ENCODE measurements at regions not wholly inside any gene's neighbourhood (a gene's known extent, or its start where the extent isn't known, plus 50 kb on each side); places are given as distances from the start of the nearest gene placed in this dataset.

- Histone ChIP-seq H3K36me3 (ENCODE audit: control insufficient read depth, insufficient read depth, low read length) (no peaks in the 10 kb centered on the region), H3K9me3 (no peaks in the 10 kb centered on the region), H3K4me1 (peaks cover 6% of the 10 kb centered on the region), H3K27me3 (replicated peaks; ENCODE audit: control insufficient read depth, insufficient read depth, low read length) (no peaks in the 10 kb centered on the region), H3K4me3 (ENCODE audit: low read depth, low read length) (no peak overlapping the region)
- intact Hi-C loops (cut with micrococcal nuclease; ENCODE audit: unreplicated experiment), result no loop called here
- Mint-ChIP-seq H3K9me3 (ENCODE audit: unreplicated experiment) (no peaks in the 10 kb centered on the region), H3K4me3 (ENCODE audit: unreplicated experiment) (no peak overlapping the region), H3K4me1 (ENCODE audit: low read depth, unreplicated experiment) (peaks cover 16% of the 10 kb centered on the region), H3K27me3 (ENCODE audit: insufficient read depth, unreplicated experiment) (no peaks in the 10 kb centered on the region), H3K27ac (ENCODE audit: unreplicated experiment) (no peak overlapping the region), H3K36me3 (ENCODE audit: insufficient read depth, unreplicated experiment) (peaks cover 4% of the 10 kb centered on the region)
- CTCF ChIA-PET, result interaction anchor here (0.6 to 1.0 kb wide), 7 partner anchors 17 to 554 kb away, joined by 3 to 6 read pairs (median 3); no protein-coding TSS in a partner anchor
- no peak for TF ChIP-seq CTCF (IDR thresholded peaks at IDR 0.05; ENCODE audit: insufficient read depth in 1 of 2, low read depth in 1 of 2, low read length in 1 of 2, severe bottlenecking in 1 of 2, unreplicated experiment in 1 of 2)
- no peak for DNase-seq
- POLR2A ChIA-PET, result no interaction called here
- no TSS peak for BruUV-seq (replicated peaks)
These were observed 361.6 kb downstream of the THBS2 start for GRCh38 chr6:168892031-168892430.

GRCh38 chr6:168890981-168891365 lies 362.7 kb downstream of the THBS2 start:
- Mint-ChIP-seq H3K36me3 (ENCODE audit: insufficient read depth, unreplicated experiment) (peaks cover 4% of the 10 kb centered on the region), H3K27ac (ENCODE audit: unreplicated experiment) (no peak overlapping the region), H3K4me3 (ENCODE audit: unreplicated experiment) (no peak overlapping the region), H3K27me3 (ENCODE audit: insufficient read depth, unreplicated experiment) (no peaks in the 10 kb centered on the region), H3K9me3 (ENCODE audit: unreplicated experiment) (no peaks in the 10 kb centered on the region), H3K4me1 (ENCODE audit: low read depth, unreplicated experiment) (peaks cover 11% of the 10 kb centered on the region)
- BruUV-seq (replicated peaks), result no TSS peak
- TF ChIP-seq CTCF (IDR thresholded peaks at IDR 0.05; ENCODE audit: insufficient read depth in 1 of 2, low read depth in 1 of 2, low read length in 1 of 2, severe bottlenecking in 1 of 2, unreplicated experiment in 1 of 2), result no peak
- DNase-seq, result no peak
- no peaks in the 10 kb centered on the region for H3K27me3 ChIP-seq (replicated peaks; ENCODE audit: control insufficient read depth, insufficient read depth, low read length)
- H3K4me3 ChIP-seq (ENCODE audit: low read depth, low read length), result no peak overlapping the region
- H3K36me3 ChIP-seq (ENCODE audit: control insufficient read depth, insufficient read depth, low read length), result no peaks in the 10 kb centered on the region
- CTCF ChIA-PET, result interaction anchor here (0.6 to 0.7 kb wide), 2 partner anchors 74 to 99 kb away, joined by 3 to 7 read pairs; no protein-coding TSS in a partner anchor
- intact Hi-C loops (cut with micrococcal nuclease; ENCODE audit: unreplicated experiment), result no loop called here
- POLR2A ChIA-PET, result no interaction called here
- H3K9me3 ChIP-seq, result no peaks in the 10 kb centered on the region
- peaks cover 6% of the 10 kb centered on the region for H3K4me1 ChIP-seq

GRCh38 chr6:168890306-168890980 lies 363.2 kb downstream of the THBS2 start:
- Mint-ChIP-seq H3K4me3 (ENCODE audit: unreplicated experiment) (no peak overlapping the region), H3K4me1 (ENCODE audit: low read depth, unreplicated experiment) (peaks cover 5% of the 10 kb centered on the region), H3K36me3 (ENCODE audit: insufficient read depth, unreplicated experiment) (peaks cover 4% of the 10 kb centered on the region), H3K27me3 (ENCODE audit: insufficient read depth, unreplicated experiment) (no peaks in the 10 kb centered on the region), H3K27ac (ENCODE audit: unreplicated experiment) (no peak overlapping the region), H3K9me3 (ENCODE audit: unreplicated experiment) (no peaks in the 10 kb centered on the region)
- no peak for DNase-seq
- H3K36me3 ChIP-seq (ENCODE audit: control insufficient read depth, insufficient read depth, low read length), result no peaks in the 10 kb centered on the region
- TF ChIP-seq CTCF (IDR thresholded peaks at IDR 0.05; ENCODE audit: insufficient read depth in 1 of 2, low read depth in 1 of 2, low read length in 1 of 2, severe bottlenecking in 1 of 2, unreplicated experiment in 1 of 2), result no peak
- H3K4me3 ChIP-seq (ENCODE audit: low read depth, low read length), result no peak overlapping the region
- BruUV-seq (replicated peaks), result no TSS peak
- no peaks in the 10 kb centered on the region for H3K27me3 ChIP-seq (replicated peaks; ENCODE audit: control insufficient read depth, insufficient read depth, low read length)
- ChIA-PET POLR2A (no interaction called here), CTCF (no interaction called here)
- H3K4me1 ChIP-seq, result peaks cover 3% of the 10 kb centered on the region
- intact Hi-C loops (cut with micrococcal nuclease; ENCODE audit: unreplicated experiment), result no loop called here
- H3K9me3 ChIP-seq, result no peaks in the 10 kb centered on the region
